GM12864 (cell line): ENCODE measurements at regions not wholly inside any gene's neighbourhood (a gene's known extent, or its start where the extent isn't known, plus 50 kb on each side); places are given as distances from the start of the nearest gene placed in this dataset.
"Not testable (repeated sequence)": the region's sequence is repeated elsewhere in the genome, so short reads cannot be mapped to it uniquely, and the experiment has no call there.

ENCODE experiments used
- DNase-seq: peaks from one replicate; pipeline ENCODE4 v3.0.0-alpha.2; 2011; ENCODE audit warnings: low read depth
- H3K4me3 ChIP-seq: 2 replicates; pipeline ENCODE4 v1.5.1; 2011; ENCODE audit warnings: mild to moderate bottlenecking, low read depth, low read length, control low read depth
- CTCF ChIP-seq: IDR thresholded peaks from 2 replicates; pipeline ENCODE4 v1.5.1; 2011; ENCODE audit warnings: low read depth, mild to moderate bottlenecking, moderate library complexity, low read length, control low read depth, inconsistent platforms; ENCODE audit errors: missing control alignments

GRCh38 chr1:115529216-115529897, 112.4 kb upstream of the VANGL1 start:
- TF ChIP-seq CTCF: no peak
- no peak for DNase-seq

GRCh38 chr1:115528336-115528735, 113.4 kb upstream of the VANGL1 start:
- not testable (repeated sequence) for DNase-seq, H3K4me3 ChIP-seq

More at GRCh38 chr1:115529216-115529897, 112.4 kb upstream of the VANGL1 start:
- no peak overlapping the region for H3K4me3 ChIP-seq

GRCh38 chr1:115527746-115528145, 114.0 kb upstream of the VANGL1 start:
- no peak for DNase-seq
- TF ChIP-seq CTCF: no peak
- H3K4me3 ChIP-seq: no peak overlapping the region

- no peak for DNase-seq
- H3K4me3 ChIP-seq: no peak overlapping the region
- TF ChIP-seq CTCF: no peak
Measured at GRCh38 chr1:115526900-115527299, 114.9 kb upstream of the VANGL1 start.

- TF ChIP-seq CTCF: no peak
- no peak for DNase-seq
- no peak overlapping the region for H3K4me3 ChIP-seq
Measured at GRCh38 chr1:115524236-115524635, 117.5 kb upstream of the VANGL1 start.

- no peak for DNase-seq
- no peak overlapping the region for H3K4me3 ChIP-seq
- TF ChIP-seq CTCF: no peak
Measured at GRCh38 chr1:115522386-115522785, 119.4 kb upstream of the VANGL1 start.

GRCh38 chr1:115515270-115515669, 126.5 kb upstream of the VANGL1 start:
- DNase-seq: no peak
- H3K4me3 ChIP-seq: no peak overlapping the region
- TF ChIP-seq CTCF: no peak

GRCh38 chr1:115510226-115510625, 131.5 kb upstream of the VANGL1 start:
- not testable (repeated sequence) for H3K4me3 ChIP-seq, DNase-seq
